IPS DF 19.7 (cell line): ENCODE measurements at regions not wholly inside any gene's neighbourhood (a gene's known extent, or its start where the extent isn't known, plus 50 kb on each side); places are given as distances from the start of the nearest gene placed in this dataset.
"Not testable (repeated sequence)": the region's sequence is repeated elsewhere in the genome, so short reads cannot be mapped to it uniquely, and the experiment has no call there.

Experiments used
- DNase-seq: peaks from one replicate; pipeline ENCODE4 v3.0.0-alpha.2; 2013; ENCODE audit warnings: low read depth, low spot score

- not testable (repeated sequence) for DNase-seq
Measured at GRCh38 chr4:173618648-173619047, 88.6 kb upstream of the HAND2 start.

GRCh38 chr4:173609158-173609557 lies 79.1 kb upstream of the HAND2 start:
- DNase-seq, result no peak

- not testable (repeated sequence) for DNase-seq
Measured at GRCh38 chr4:173608632-173609031, 78.6 kb upstream of the HAND2 start.

GRCh38 chr4:173591760-173592159 lies 61.7 kb upstream of the HAND2 start:
- DNase-seq, result no peak

- DNase-seq, result no peak
Measured at GRCh38 chr4:173590697-173591096, 60.7 kb upstream of the HAND2 start.

GRCh38 chr4:173585876-173586572 lies 56.0 kb upstream of the HAND2 start:
- no peak for DNase-seq

- DNase-seq, result no peak
Measured at GRCh38 chr4:173584506-173584905, 54.5 kb upstream of the HAND2 start.
